SU-DHL-6 (cell line): ENCODE measurements at regions not wholly inside any gene's neighbourhood (a gene's known extent, or its start where the extent isn't known, plus 50 kb on each side); places are given as distances from the start of the nearest gene placed in this dataset.

Experiments
- H2AFZ ChIP-seq: fragments of 200-600 bp; sonication (generic); 2 replicates; pipeline ENCODE4 v1.6.1; 2014; ENCODE audit warnings: low read depth, mild to moderate bottlenecking, moderate library complexity, mixed read lengths, antibody characterized with exemption, low read length; ENCODE audit not compliant: severe bottlenecking
- H3F3A ChIP-seq: fragments of 200-600 bp; shearing (Covaris generic); 2 replicates; pipeline ENCODE4 v1.6.0; 2016; ENCODE audit warnings: antibody characterized with exemption, mild to moderate bottlenecking; ENCODE audit not compliant: insufficient read depth
- H3K27ac ChIP-seq: fragments of 200-600 bp; sonication (generic); 2 replicates; pipeline ENCODE4 v1.5.1; 2016; ENCODE audit warnings: low read depth, mild to moderate bottlenecking, low read length, moderate library complexity, mixed read lengths
- H3K27me3 ChIP-seq: fragments of 200-600 bp; sonication (generic), shearing (Covaris generic); 2 replicates; pipeline ENCODE4 v1.6.0; 2014; ENCODE audit warnings: mild to moderate bottlenecking, low read length
- H3K36me3 ChIP-seq: fragments of 200-600 bp; sonication (generic); 2 replicates; pipeline ENCODE4 v1.6.1; 2014; ENCODE audit warnings: mild to moderate bottlenecking, low read length, mixed read lengths
- H3K4me2 ChIP-seq: fragments of 300-600, 200-600 bp; shearing (Covaris generic), sonication (generic); 2 replicates; pipeline ENCODE4 v1.6.0; 2014; ENCODE audit warnings: low read length, low read depth, mild to moderate bottlenecking; ENCODE audit not compliant: poor library complexity, severe bottlenecking
- H3K4me3 ChIP-seq: fragments of 200-600 bp; sonication (generic); 2 replicates; pipeline ENCODE4 v1.5.1; 2014; ENCODE audit warnings: antibody characterized with exemption, low read length, mild to moderate bottlenecking, mixed read lengths; ENCODE audit not compliant: insufficient read depth, poor library complexity, severe bottlenecking
- H3K79me2 ChIP-seq: fragments of 200-600 bp; sonication (generic); 2 replicates; pipeline ENCODE4 v1.6.1; 2014; ENCODE audit warnings: mild to moderate bottlenecking, low read length, moderate library complexity; ENCODE audit not compliant: insufficient read depth
- H3K9ac ChIP-seq: fragments of 200-600 bp; sonication (generic); 2 replicates; pipeline ENCODE4 v1.7.0; 2014; ENCODE audit warnings: mild to moderate bottlenecking, low read length
- H3K9me2 ChIP-seq: fragments of 200-600 bp; sonication (generic); replicated peaks from 2 replicates; pipeline ENCODE4 v1.6.1; 2014; ENCODE audit warnings: low read length; ENCODE audit not compliant: insufficient read depth
- H3K9me3 ChIP-seq: fragments of 200-600 bp; sonication (generic); 2 replicates; pipeline ENCODE4 v1.6.1; 2014; ENCODE audit warnings: low read length, mixed read lengths; ENCODE audit not compliant: insufficient read depth
- H4K20me1 ChIP-seq: fragments of 200-600 bp; sonication (generic); 2 replicates; pipeline ENCODE4 v1.6.1; 2014; ENCODE audit warnings: low read depth, mild to moderate bottlenecking, antibody characterized with exemption, low read length, moderate library complexity, mixed read lengths
- CTCF ChIP-seq: fragments of 200-600 bp; sonication (generic); IDR thresholded peaks from one replicate; pipeline ENCODE4 v1.5.1; 2017; ENCODE audit warnings: antibody characterized with exemption, mild to moderate bottlenecking, low read length, moderate library complexity; ENCODE audit not compliant: insufficient read depth, poor library complexity, severe bottlenecking
- EZH2phosphoT487 ChIP-seq: fragments of 200-600 bp; sonication (generic), shearing (Covaris generic); conservative IDR thresholded peaks from 2 replicates; pipeline ENCODE4 v1.6.1; 2018; ENCODE audit warnings: mild to moderate bottlenecking, antibody characterized with exemption, low read length, moderate library complexity, mixed read lengths

- H3K9me3 ChIP-seq, result no peaks in the 10 kb centered on the region
- H2AFZ ChIP-seq, result peak overlapping the region; percentile 63
- H3K9me2 ChIP-seq, result no peaks in the 10 kb centered on the region
- peak overlapping the region; percentile 11 for H3K4me3 ChIP-seq
- H3K9ac ChIP-seq, result peak overlapping the region; percentile 53
- no peaks in the 10 kb centered on the region for H3K79me2 ChIP-seq
- TF ChIP-seq CTCF (no peak), EZH2phosphoT487 (no peak)
- H3K27ac ChIP-seq, result peak overlapping the region; percentile 94
- H3K4me2 ChIP-seq, result peak overlapping the region; percentile 65
- H4K20me1 ChIP-seq, result no peaks in the 10 kb centered on the region
- peaks cover 45% of the 10 kb centered on the region for H3F3A ChIP-seq
- H3K36me3 ChIP-seq, result no peaks in the 10 kb centered on the region
- H3K27me3 ChIP-seq, result no peaks in the 10 kb centered on the region
These were observed 227.5 kb upstream of the MYLIP start for GRCh38 chr6:15901141-15902115.

- H3K9ac ChIP-seq, result no peak overlapping the region
- no peak overlapping the region for H3K4me3 ChIP-seq
- H3F3A ChIP-seq, result peaks cover 37% of the 10 kb centered on the region
- H3K4me2 ChIP-seq, result no peak overlapping the region
- no peak overlapping the region for H2AFZ ChIP-seq
- H3K36me3 ChIP-seq, result no peaks in the 10 kb centered on the region
- no peaks in the 10 kb centered on the region for H4K20me1 ChIP-seq
- TF ChIP-seq CTCF, result no peak
- no peaks in the 10 kb centered on the region for H3K79me2 ChIP-seq
- no peak overlapping the region for H3K27ac ChIP-seq
- H3K9me3 ChIP-seq, result no peaks in the 10 kb centered on the region
- no peaks in the 10 kb centered on the region for H3K27me3 ChIP-seq
- H3K9me2 ChIP-seq, result no peaks in the 10 kb centered on the region
These were observed 230.2 kb upstream of the MYLIP start for GRCh38 chr6:15898693-15899092.

GRCh38 chr6:15897063-15897876 is 231.6 kb upstream of the MYLIP start:
- Histone ChIP-seq H3K9me2 (no peaks in the 10 kb centered on the region), H4K20me1 (no peaks in the 10 kb centered on the region), H3K4me3 (no peak overlapping the region), H3K9me3 (no peaks in the 10 kb centered on the region), H3K36me3 (no peaks in the 10 kb centered on the region), H2AFZ (peak overlapping the region; percentile 45), H3K27me3 (no peaks in the 10 kb centered on the region), H3K4me2 (peak overlapping the region; percentile 18), H3F3A (peaks cover 31% of the 10 kb centered on the region), H3K79me2 (no peaks in the 10 kb centered on the region), H3K27ac (0 out of 2 replicates have a peak overlapping the region, but pooled peaks have one; percentile 0), H3K9ac (peak overlapping the region; percentile 12)
- TF ChIP-seq EZH2phosphoT487 (no peak), CTCF (no peak)
